Activated naive CD8-positive, alpha-beta T cell treated with anti-CD3 and anti-CD28 coated beads, Interleukin-2, amount 10 ng/mL, durations not matched to agents 7 days and 5 days (primary cell): ENCODE measurements at regions not wholly inside any gene's neighbourhood (a gene's known extent, or its start where the extent isn't known, plus 50 kb on each side); places are given as distances from the start of the nearest gene placed in this dataset.
"Not testable (repeated sequence)": the region's sequence is repeated elsewhere in the genome, so short reads cannot be mapped to it uniquely, and the experiment has no call there.

ENCODE experiments used
- ATAC-seq: fragments of 150-1000 bp; cut with Tn5 transposase; one replicate; pipeline ENCODE4 v1.10.0; 2021; ENCODE audit warnings: low read depth, moderate library complexity
- POLR2A ChIA-PET: fragments of 350-600 bp; sonication (Branson Sonifier 250); formaldehyde crosslinking; loops from one replicate; lab custom pipeline; 2021; ENCODE audit warnings: antibody characterized with exemption; lab: Charles Lee
- DNase-seq: peaks from one replicate; pipeline ENCODE4 v3.0.0; 2021
- H3K27ac Mint-ChIP-seq: one replicate; pipeline ENCODE4 v1.8.0; 2022; ENCODE audit warnings: mild to moderate bottlenecking, mixed read lengths
- H3K27me3 Mint-ChIP-seq: one replicate; pipeline ENCODE4 v1.8.0; 2022; ENCODE audit warnings: mild to moderate bottlenecking, moderate library complexity, mixed read lengths
- H3K36me3 Mint-ChIP-seq: one replicate; pipeline ENCODE4 v1.8.0; 2021; ENCODE audit warnings: mild to moderate bottlenecking, mixed read lengths
- H3K4me1 Mint-ChIP-seq: one replicate; pipeline ENCODE4 v1.8.0; 2021; ENCODE audit warnings: mixed read lengths
- H3K4me3 Mint-ChIP-seq: one replicate; pipeline ENCODE4 v1.8.0; 2022; ENCODE audit warnings: mild to moderate bottlenecking, moderate library complexity, mixed read lengths
- H3K9me3 Mint-ChIP-seq: one replicate; pipeline ENCODE4 v1.8.0; 2021; ENCODE audit warnings: mixed read lengths

DNA sequence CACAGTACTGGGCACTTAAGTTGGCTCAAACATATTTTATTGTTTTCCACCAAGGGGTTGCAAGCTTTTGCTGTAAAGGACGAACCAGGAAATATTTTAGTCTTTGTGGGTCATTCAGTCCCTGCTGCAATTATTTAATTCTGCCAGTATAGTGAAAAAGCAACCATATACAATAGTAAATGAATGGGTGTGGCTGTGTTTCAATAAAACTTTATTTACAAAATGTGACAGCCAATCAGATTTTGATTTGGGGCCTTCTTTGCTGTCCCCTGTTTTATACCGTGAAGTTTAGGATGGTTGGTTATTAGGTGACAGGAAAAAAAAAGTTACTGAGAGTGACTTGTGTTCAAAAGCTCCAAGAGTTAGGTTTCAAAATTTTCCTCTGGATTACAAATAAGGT, 956.4 kb downstream of the AACS start:
- POLR2A ChIA-PET, result no interaction called here
- H3K9me3 Mint-ChIP-seq, result peaks cover 9% of the 10 kb centered on the region

DNA sequence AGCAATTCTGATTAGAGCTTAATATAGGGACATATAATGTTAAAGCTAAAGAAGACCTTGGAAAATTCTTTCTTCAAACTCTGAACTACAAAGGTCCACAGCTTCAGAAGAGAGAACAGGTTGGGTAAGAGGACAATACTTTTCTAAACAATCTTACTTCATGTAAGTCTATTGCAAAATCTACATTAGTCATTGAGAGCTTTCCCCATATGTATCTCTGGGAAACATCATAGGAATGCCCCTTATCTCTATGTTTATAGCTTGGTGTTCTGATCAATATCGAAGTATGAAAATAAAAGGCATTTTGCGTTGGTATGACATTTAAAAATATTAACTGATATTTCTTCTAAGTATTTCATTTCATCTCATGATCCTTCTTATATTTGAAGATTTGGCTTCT, 962.6 kb downstream of the AACS start:
- no peak for DNase-seq
- Mint-ChIP-seq H3K27ac (no peak overlapping the region), H3K4me1 (no peaks in the 10 kb centered on the region), H3K36me3 (no peaks in the 10 kb centered on the region), H3K4me3 (no peak overlapping the region), H3K9me3 (peaks cover 1% of the 10 kb centered on the region), H3K27me3 (no peaks in the 10 kb centered on the region)
- ATAC-seq, result no peak
- POLR2A ChIA-PET, result no interaction called here

More for the DNA sequence above, 956.4 kb downstream of the AACS start:
- no peak overlapping the region for H3K4me3 Mint-ChIP-seq
- H3K4me1 Mint-ChIP-seq, result no peaks in the 10 kb centered on the region
- no peak for ATAC-seq
- DNase-seq, result no peak
- H3K27ac Mint-ChIP-seq, result no peak overlapping the region
- H3K36me3 Mint-ChIP-seq, result no peaks in the 10 kb centered on the region
- H3K27me3 Mint-ChIP-seq, result no peaks in the 10 kb centered on the region

DNA sequence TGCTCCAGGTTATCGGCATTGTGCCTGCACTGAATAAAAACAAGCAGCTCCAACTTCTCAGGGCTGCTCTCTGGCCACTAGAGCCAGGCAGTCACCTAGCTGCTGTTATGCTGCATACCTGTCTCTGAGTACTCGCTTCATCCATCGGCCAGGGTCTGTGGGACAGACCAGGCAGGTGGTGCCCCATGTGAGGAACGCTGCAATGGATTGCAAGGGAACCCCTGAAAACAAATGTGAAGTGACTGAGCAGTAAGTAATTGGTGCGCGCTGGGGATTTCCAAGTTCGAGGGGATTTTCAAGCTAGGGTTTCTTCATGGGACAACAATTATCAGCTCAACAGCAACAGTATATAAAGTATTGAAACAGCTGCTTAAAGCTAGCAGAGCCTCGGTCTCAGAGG, 965.3 kb downstream of the AACS start:
- no peaks in the 10 kb centered on the region for H3K4me1 Mint-ChIP-seq
- peaks cover 1% of the 10 kb centered on the region for H3K9me3 Mint-ChIP-seq
- POLR2A ChIA-PET, result no interaction called here
- no peak overlapping the region for H3K27ac Mint-ChIP-seq
- no peak overlapping the region for H3K4me3 Mint-ChIP-seq
- no peaks in the 10 kb centered on the region for H3K27me3 Mint-ChIP-seq
- DNase-seq, result no peak
- no peaks in the 10 kb centered on the region for H3K36me3 Mint-ChIP-seq
- ATAC-seq, result no peak

DNA sequence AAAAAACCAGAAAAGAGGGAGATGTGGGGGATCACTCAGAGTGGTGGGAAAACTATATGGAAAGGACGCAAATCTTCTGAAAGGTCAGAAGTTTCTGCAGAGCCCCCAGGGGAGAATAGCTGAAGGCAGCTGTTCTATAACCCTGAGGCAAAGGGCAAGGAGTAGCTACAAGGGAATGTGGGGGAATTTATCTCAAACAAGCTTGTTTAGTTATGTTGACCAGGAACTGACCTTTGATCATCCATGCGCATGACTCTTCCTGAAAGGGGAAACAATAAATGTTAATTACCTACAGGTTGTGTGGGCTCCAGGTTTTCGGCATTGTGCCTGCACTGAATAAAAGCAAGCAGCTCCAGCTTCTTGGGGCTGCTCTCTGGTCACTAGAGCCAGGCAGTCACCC, 968.5 kb downstream of the AACS start:
- Mint-ChIP-seq H3K27ac (no peak overlapping the region), H3K27me3 (no peaks in the 10 kb centered on the region), H3K4me3 (no peak overlapping the region), H3K9me3 (peaks cover 1% of the 10 kb centered on the region), H3K4me1 (no peaks in the 10 kb centered on the region), H3K36me3 (no peaks in the 10 kb centered on the region)
- ATAC-seq (no peak), DNase-seq (no peak)
- POLR2A ChIA-PET, result no interaction called here

DNA sequence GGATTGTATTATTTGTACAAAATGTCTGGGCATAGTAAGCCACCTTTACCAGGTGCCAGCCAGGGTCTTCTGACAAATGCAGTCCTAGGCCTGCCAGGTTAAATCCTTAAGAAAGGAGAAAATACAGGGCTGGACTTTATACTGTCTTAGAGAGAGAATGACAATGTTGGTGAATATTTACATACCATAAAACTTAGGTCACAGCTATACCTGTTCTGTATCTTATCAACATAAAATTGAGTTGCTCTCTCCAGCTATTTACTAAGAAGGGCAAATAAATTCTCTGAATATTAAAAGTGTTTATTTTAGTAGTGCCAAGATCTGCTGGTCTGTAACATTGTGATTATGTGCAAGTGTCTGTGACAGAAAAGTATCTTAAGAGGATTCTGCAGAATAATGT, 971.1 kb downstream of the AACS start:
- H3K36me3 Mint-ChIP-seq, result no peaks in the 10 kb centered on the region
- H3K4me3 Mint-ChIP-seq, result no peak overlapping the region
- POLR2A ChIA-PET, result no interaction called here
- ATAC-seq (no peak), DNase-seq (no peak)
- H3K27ac Mint-ChIP-seq, result no peak overlapping the region
- H3K4me1 Mint-ChIP-seq, result no peaks in the 10 kb centered on the region
- H3K27me3 Mint-ChIP-seq, result no peaks in the 10 kb centered on the region
- peaks cover 1% of the 10 kb centered on the region for H3K9me3 Mint-ChIP-seq

DNA sequence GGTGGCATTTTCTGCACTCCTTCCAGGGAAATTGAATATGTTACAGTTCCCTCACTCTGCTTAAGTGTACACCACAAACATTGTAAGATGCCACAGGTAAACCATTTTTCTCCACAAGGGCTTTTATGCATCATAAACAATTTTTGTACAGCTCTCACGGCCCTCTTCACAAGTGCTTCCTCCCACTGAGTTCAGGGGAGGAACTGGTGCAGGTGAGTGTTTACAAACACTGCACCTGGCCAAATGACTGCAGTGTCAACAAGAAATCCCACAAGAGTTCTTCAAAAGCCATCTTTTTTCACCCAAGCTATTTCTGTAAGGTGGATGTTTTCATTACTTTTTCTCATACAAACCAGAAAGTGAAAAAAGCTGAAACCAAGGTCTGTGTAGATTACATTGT, 973.2 kb downstream of the AACS start:
- no peaks in the 10 kb centered on the region for H3K4me1 Mint-ChIP-seq
- no peak for DNase-seq
- no peak for ATAC-seq
- POLR2A ChIA-PET, result no interaction called here
- no peaks in the 10 kb centered on the region for H3K27me3 Mint-ChIP-seq
- no peak overlapping the region for H3K4me3 Mint-ChIP-seq
- peaks cover 3% of the 10 kb centered on the region for H3K9me3 Mint-ChIP-seq
- no peaks in the 10 kb centered on the region for H3K36me3 Mint-ChIP-seq
- no peak overlapping the region for H3K27ac Mint-ChIP-seq

DNA sequence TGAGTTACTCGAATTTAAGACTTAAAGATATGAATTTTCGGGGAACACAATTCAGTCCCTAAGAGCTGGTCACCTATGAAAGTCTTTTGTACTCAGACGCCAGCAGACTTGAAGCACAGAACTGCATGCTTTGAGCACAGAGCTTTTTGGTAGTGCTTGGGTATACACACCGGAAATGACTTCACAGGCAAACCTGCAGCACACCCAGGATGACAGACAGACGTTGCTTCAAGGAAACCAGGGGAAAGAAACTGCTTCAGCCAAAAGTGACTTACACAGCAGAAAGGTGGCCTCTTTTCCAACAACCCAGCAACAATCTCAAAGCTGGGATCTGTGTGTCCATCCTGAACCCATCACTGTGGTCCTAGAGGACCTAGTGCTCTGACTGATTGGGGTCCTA, 975.1 kb downstream of the AACS start:
- DNase-seq (no peak), ATAC-seq (no peak)
- Mint-ChIP-seq H3K27ac (no peak overlapping the region), H3K4me3 (no peak overlapping the region), H3K36me3 (no peaks in the 10 kb centered on the region), H3K4me1 (no peaks in the 10 kb centered on the region), H3K27me3 (no peaks in the 10 kb centered on the region), H3K9me3 (peaks cover 5% of the 10 kb centered on the region)
- POLR2A ChIA-PET, result no interaction called here

DNA sequence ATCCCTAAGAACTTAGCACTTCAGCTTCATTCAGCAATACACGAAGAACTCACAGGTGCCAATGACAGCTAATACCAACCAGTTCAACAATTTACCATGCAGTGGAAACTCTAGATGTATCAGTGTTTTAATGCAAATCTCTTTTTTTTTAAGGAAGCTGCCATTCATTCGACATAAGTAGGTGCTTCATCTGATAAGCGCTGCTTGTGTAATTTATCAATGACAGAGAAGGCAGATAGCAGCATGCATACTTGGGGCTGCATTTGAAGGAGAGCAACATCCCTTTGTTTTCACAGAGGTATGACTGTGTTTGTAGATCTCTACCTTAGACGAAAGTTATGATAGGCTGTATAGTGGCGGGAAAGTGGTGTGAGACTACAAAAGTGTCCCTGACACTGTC, 977.1 kb downstream of the AACS start:
- DNase-seq (no peak), ATAC-seq (no peak)
- Mint-ChIP-seq H3K4me1 (no peaks in the 10 kb centered on the region), H3K9me3 (peaks cover 8% of the 10 kb centered on the region), H3K27ac (no peak overlapping the region), H3K27me3 (no peaks in the 10 kb centered on the region), H3K4me3 (no peak overlapping the region), H3K36me3 (no peaks in the 10 kb centered on the region)
- POLR2A ChIA-PET, result no interaction called here

DNA sequence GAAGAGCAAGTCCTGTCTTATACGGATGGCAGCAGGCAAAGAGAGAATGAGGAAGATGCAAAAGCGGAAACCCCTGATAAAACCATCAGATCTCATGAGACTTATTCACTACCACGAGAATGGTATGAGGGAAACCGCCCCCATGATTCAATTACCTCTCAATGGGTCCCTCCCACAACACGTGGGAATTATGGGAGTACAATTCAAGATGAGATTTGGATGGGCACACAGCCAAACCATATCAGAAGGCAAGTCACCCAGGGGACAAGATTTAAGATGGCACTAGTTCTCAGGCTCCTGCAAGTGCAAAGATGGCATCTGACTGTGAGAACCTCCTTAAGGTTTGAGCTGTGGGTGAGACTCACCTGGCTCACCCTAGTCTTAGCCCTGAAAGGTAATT, 984.3 kb downstream of the AACS start:
- H3K27me3 Mint-ChIP-seq, H3K36me3 Mint-ChIP-seq, H3K27ac Mint-ChIP-seq, ATAC-seq, H3K4me3 Mint-ChIP-seq, POLR2A ChIA-PET, H3K4me1 Mint-ChIP-seq, DNase-seq: not testable (repeated sequence)
- H3K9me3 Mint-ChIP-seq, result peaks cover 14% of the 10 kb centered on the region

DNA sequence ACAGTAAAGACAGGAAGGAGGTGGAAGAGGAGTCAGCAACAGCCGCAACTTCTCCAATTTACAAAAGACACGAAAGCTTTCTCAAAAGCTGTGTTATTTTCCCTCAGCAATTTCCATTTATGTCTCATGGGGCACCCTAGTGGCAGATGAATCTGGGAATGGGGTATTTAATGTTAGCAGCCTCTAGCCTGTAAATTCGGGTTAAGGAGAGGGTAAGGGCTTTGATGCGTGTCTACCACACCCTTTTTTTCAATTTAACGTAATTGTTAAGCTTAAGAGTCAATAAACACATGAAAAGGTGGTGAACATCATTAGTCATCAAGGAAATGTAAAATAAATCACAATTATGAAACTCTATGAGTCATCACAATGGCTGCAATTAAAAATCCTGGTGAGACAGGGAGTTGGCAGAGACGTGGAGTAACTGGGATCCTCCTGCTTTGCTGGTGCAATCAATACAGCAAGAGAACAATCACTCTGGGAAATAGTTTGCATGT, 986.4 kb downstream of the AACS start:
- POLR2A ChIA-PET, result no interaction called here
- no peak for ATAC-seq
- DNase-seq, result no peak
- no peaks in the 10 kb centered on the region for H3K36me3 Mint-ChIP-seq
- H3K27me3 Mint-ChIP-seq, result no peaks in the 10 kb centered on the region
- peaks cover 11% of the 10 kb centered on the region for H3K9me3 Mint-ChIP-seq
- no peak overlapping the region for H3K27ac Mint-ChIP-seq
- no peak overlapping the region for H3K4me3 Mint-ChIP-seq
- H3K4me1 Mint-ChIP-seq, result no peaks in the 10 kb centered on the region

DNA sequence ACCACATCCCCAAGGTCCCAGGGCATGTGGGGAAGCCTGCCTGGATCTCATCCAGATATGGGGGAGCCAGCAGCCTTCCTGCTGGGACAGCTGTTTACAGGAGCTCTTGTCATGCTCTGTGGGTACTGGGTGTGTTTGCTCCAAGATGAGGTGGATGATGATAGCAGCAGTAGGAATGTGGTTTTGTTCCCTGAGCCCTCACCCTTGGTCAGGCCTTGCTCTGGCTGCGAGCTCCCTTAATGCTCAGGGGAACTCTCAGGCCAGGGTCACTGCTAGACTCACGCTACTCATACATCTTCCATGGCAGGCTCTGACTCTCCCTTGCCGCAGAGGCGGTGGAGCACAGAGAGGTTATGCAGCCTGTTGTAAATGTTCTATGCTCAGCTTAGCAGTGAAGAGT, 990.3 kb downstream of the AACS start:
- POLR2A ChIA-PET, result no interaction called here
- ATAC-seq, result no peak
- no peak overlapping the region for H3K4me3 Mint-ChIP-seq
- H3K36me3 Mint-ChIP-seq, result no peaks in the 10 kb centered on the region
- no peak overlapping the region for H3K27ac Mint-ChIP-seq
- H3K4me1 Mint-ChIP-seq, result no peaks in the 10 kb centered on the region
- peaks cover 9% of the 10 kb centered on the region for H3K9me3 Mint-ChIP-seq
- DNase-seq, result no peak
- no peaks in the 10 kb centered on the region for H3K27me3 Mint-ChIP-seq

DNA sequence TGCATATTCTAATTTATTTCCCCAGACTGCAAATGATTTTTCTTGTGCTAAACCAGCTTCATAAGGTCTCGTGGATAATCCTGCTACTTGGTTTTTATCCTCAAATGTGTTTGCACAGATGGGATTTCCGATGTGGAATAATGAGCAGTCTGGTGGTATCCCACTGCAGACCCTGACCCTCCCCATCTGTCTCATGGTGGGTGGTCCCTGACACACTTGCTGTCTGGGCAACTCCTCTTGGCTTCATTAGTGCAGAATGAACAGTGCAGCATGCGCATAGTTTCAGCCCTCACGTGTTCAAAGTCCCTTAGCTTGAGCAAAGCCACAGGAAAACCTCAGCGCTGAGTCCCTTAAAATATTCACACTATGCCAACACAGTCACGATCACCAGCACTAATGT, 996.5 kb downstream of the AACS start:
- Mint-ChIP-seq H3K27ac (no peak overlapping the region), H3K9me3 (no peaks in the 10 kb centered on the region), H3K27me3 (no peaks in the 10 kb centered on the region), H3K4me3 (no peak overlapping the region), H3K4me1 (no peaks in the 10 kb centered on the region), H3K36me3 (no peaks in the 10 kb centered on the region)
- ATAC-seq (no peak), DNase-seq (no peak)
- POLR2A ChIA-PET, result no interaction called here

DNA sequence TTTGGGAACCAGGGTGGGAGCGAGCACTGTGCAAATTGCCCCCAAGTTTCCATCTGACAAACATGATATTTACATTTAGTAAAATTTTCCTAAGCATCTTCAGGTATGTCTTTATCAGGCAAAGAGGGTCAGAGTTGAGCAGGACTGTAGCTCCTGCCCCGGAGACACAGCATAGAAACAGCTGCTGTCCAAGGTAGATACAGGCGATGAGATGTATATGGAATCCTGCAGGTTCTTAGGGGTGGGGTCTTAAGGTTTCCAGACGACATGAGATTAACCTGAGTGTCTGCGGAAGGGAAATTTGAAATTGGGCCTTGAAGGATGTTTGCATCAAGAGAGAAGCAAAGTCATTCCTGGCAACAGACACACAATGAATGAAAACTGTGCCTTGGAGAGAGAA, 998.8 kb downstream of the AACS start:
- no peaks in the 10 kb centered on the region for H3K27me3 Mint-ChIP-seq
- no peak for ATAC-seq
- no peaks in the 10 kb centered on the region for H3K4me1 Mint-ChIP-seq
- POLR2A ChIA-PET, result no interaction called here
- no peak overlapping the region for H3K27ac Mint-ChIP-seq
- DNase-seq, result no peak
- no peaks in the 10 kb centered on the region for H3K9me3 Mint-ChIP-seq
- no peak overlapping the region for H3K4me3 Mint-ChIP-seq
- no peaks in the 10 kb centered on the region for H3K36me3 Mint-ChIP-seq

DNA sequence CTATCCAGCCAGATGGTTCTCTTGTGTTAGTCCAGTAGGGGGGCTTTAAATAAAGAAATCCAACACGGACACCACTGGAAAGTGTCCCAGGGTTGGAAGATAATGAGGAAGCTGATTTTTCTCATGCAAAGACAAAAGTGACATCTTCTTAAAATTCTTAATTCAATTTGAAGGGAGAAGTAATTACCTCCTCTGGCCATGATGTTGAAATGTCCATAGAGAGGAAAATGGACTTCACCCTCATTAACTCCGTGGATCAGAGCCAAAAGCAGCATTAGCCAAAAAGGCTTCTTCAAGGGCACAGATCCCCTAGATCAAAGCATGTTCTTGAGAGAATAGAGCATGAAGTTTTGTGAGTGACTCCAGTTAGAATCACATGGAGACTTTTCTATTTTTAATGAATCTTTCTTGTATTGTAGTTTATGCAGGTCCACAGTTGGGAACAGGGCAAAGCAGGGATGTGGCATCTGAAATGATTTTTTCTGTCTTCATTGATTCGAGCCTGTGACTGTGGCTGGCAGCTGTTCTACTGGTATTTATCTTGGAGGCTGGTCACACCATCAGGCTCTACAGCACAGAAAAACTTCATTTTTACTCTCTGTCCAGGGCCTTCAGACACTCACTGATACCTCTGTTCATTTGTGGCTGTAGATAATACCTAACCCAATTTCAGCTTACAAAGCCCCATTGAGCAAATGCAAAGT, 1002.5 kb downstream of the AACS start:
- Mint-ChIP-seq H3K4me3 (no peak overlapping the region), H3K36me3 (no peaks in the 10 kb centered on the region), H3K4me1 (no peaks in the 10 kb centered on the region), H3K27me3 (no peaks in the 10 kb centered on the region), H3K27ac (no peak overlapping the region), H3K9me3 (no peaks in the 10 kb centered on the region)
- POLR2A ChIA-PET, result no interaction called here
- ATAC-seq (no peak), DNase-seq (no peak)
